ENCODE measurements at regions not wholly inside any gene's neighbourhood (a gene's known extent, or its start where the extent isn't known, plus 50 kb on each side); places are given as distances from the start of the nearest gene placed in this dataset.

- TF ChIP-seq CTCF (conservative IDR thresholded peaks at IDR 0.05; ENCODE audit: low read length) (no peak), EZH2phosphoT487 (IDR thresholded peaks at IDR 0.05; ENCODE audit: borderline replicate concordance) (no peak)
Measured at GRCh38 chr5:24188216-24188925, 456.4 kb downstream of the CDH10 start.

Data from Loucy (cell line).